AG09309 (cell line): ENCODE measurements at regions not wholly inside any gene's neighbourhood (a gene's known extent, or its start where the extent isn't known, plus 50 kb on each side); places are given as distances from the start of the nearest gene placed in this dataset.

Experiments
- DNase-seq: peaks from one replicate; pipeline ENCODE4 v3.0.0-alpha.2; 2010; ENCODE audit warnings: low read depth
- H3K4me3 ChIP-seq: 2 replicates; pipeline ENCODE4 v1.5.1; 2011; ENCODE audit warnings: mild to moderate bottlenecking, low read depth, low read length, moderate library complexity; ENCODE audit not compliant: control insufficient read depth
- CTCF ChIP-seq: IDR thresholded peaks from 2 replicates; pipeline ENCODE4 v1.5.1; 2011; ENCODE audit warnings: mild to moderate bottlenecking, low read depth, low read length, inconsistent platforms; ENCODE audit not compliant: insufficient read depth, control insufficient read depth; ENCODE audit errors: missing control alignments

GRCh38 chr16:5951486-5951885 is 853.9 kb upstream of the EEF2KMT start:
- TF ChIP-seq CTCF: no peak
- no peak overlapping the region for H3K4me3 ChIP-seq
- DNase-seq: no peak

GRCh38 chr16:5944971-5945370 is 847.4 kb upstream of the EEF2KMT start:
- DNase-seq: no peak
- H3K4me3 ChIP-seq: no peak overlapping the region
- TF ChIP-seq CTCF: no peak

GRCh38 chr16:5938607-5939006 is 841.0 kb upstream of the EEF2KMT start:
- no peak overlapping the region for H3K4me3 ChIP-seq
- no peak for TF ChIP-seq CTCF
- no peak for DNase-seq

GRCh38 chr16:5932906-5933305 is 835.3 kb upstream of the EEF2KMT start:
- no peak for TF ChIP-seq CTCF
- DNase-seq: no peak
- H3K4me3 ChIP-seq: no peak overlapping the region

GRCh38 chr16:5928476-5929065 is 831.0 kb upstream of the EEF2KMT start:
- H3K4me3 ChIP-seq: no peak overlapping the region
- no peak for DNase-seq
- TF ChIP-seq CTCF: no peak

- no peak for DNase-seq
- no peak overlapping the region for H3K4me3 ChIP-seq
- TF ChIP-seq CTCF: no peak
Observed at GRCh38 chr16:5925850-5926249, 828.3 kb upstream of the EEF2KMT start.

- no peak overlapping the region for H3K4me3 ChIP-seq
- no peak for TF ChIP-seq CTCF
- no peak for DNase-seq
Observed at GRCh38 chr16:5922686-5923085, 825.1 kb upstream of the EEF2KMT start.
